GM12891 (cell line): ENCODE measurements at regions not wholly inside any gene's neighbourhood (a gene's known extent, or its start where the extent isn't known, plus 50 kb on each side); places are given as distances from the start of the nearest gene placed in this dataset.

Experiments used
- POLR2A ChIP-seq: IDR thresholded peaks from 2 replicates; pipeline ENCODE4 v1.6.1; 2011; ENCODE audit warnings: low read depth, low read length, control low read depth
- POLR2AphosphoS5 ChIP-seq: IDR thresholded peaks from 2 replicates; pipeline ENCODE4 v1.6.1; 2011; ENCODE audit warnings: low read depth, low read length, control low read depth
- POU2F2 ChIP-seq: IDR thresholded peaks from 2 replicates; pipeline ENCODE4 v1.6.1; 2011; ENCODE audit warnings: low read depth, mild to moderate bottlenecking, control low read depth, low read length, moderate library complexity
- SPI1 ChIP-seq: IDR thresholded peaks from 2 replicates; pipeline ENCODE4 v1.6.1; 2011; ENCODE audit warnings: low read depth, low read length, control low read depth
- TAF1 ChIP-seq: IDR thresholded peaks from 2 replicates; pipeline ENCODE4 v1.6.1; 2011; ENCODE audit warnings: low read depth, low read length, control low read depth

GRCh38 chr15:36178303-36178633, 401.2 kb upstream of the CDIN1 start:
- no peak for TF ChIP-seq POLR2A
- TF ChIP-seq SPI1 = no peak
- no peak for TF ChIP-seq TAF1
- no peak for TF ChIP-seq POLR2AphosphoS5
- no peak for TF ChIP-seq POU2F2
